H1 (cell line): ENCODE measurements at regions not wholly inside any gene's neighbourhood (a gene's known extent, or its start where the extent isn't known, plus 50 kb on each side); places are given as distances from the start of the nearest gene placed in this dataset.

ENCODE experiments used
- CTCF ChIA-PET: fragments of 300-600 bp; sonication (Branson Sonifier 250); formaldehyde crosslinking; loops from one replicate; lab custom pipeline; 2021; ENCODE audit not compliant: partially characterized antibody; lab: Charles Lee
- POLR2A ChIA-PET: fragments of 300-600 bp; sonication (Branson Sonifier 250); formaldehyde crosslinking; loops from one replicate; lab custom pipeline; 2021; ENCODE audit warnings: inconsistent platforms; ENCODE audit not compliant: partially characterized antibody; lab: Charles Lee
- DNase-seq, 2 experiments: peaks; one replicate each; pipeline versions ENCODE4 v3.0.0 to v3.0.0-alpha.2; 2010 to 2022; ENCODE audit warnings: low spot score in 2 of 2, low read depth in 1 of 2, mixed read lengths in 1 of 2
- FAIRE-seq: peaks from 2 replicates; lab custom pipeline; 2011; peaks lifted over from hg19 to GRCh38; lab: Jason Lieb, UNC
- H2AFZ ChIP-seq: 2 replicates; pipeline ENCODE4 v1.8.1; 2012; ENCODE audit warnings: low read length, inconsistent platforms
- H2AK5ac ChIP-seq: 2 replicates; pipeline ENCODE4 v1.6.1; 2013; ENCODE audit warnings: low read depth, low read length
- H2BK120ac ChIP-seq: replicated peaks from 2 replicates; pipeline ENCODE3; 2013; ENCODE audit warnings: low read depth, low read length, inconsistent platforms
- H2BK12ac ChIP-seq: 2 replicates; pipeline ENCODE4 v1.6.1; 2013; ENCODE audit warnings: low read depth, low read length
- H2BK15ac ChIP-seq: 2 replicates; pipeline ENCODE4 v1.6.1; 2013; ENCODE audit warnings: low read length
- H2BK20ac ChIP-seq: 2 replicates; pipeline ENCODE4 v1.6.1; 2013; ENCODE audit warnings: low read length
- H2BK5ac ChIP-seq: 2 replicates; pipeline ENCODE4 v1.6.1; 2013; ENCODE audit warnings: low read depth, low read length
- H3K14ac ChIP-seq: 2 replicates; pipeline ENCODE4 v1.6.1; 2013; ENCODE audit warnings: inconsistent platforms; ENCODE audit not compliant: insufficient read length
- H3K18ac ChIP-seq: 2 replicates; pipeline ENCODE4 v1.6.1; 2013; ENCODE audit warnings: low read length; ENCODE audit errors: extremely low read depth
- H3K23ac ChIP-seq: 2 replicates; pipeline ENCODE4 v1.6.1; 2013; ENCODE audit warnings: inconsistent platforms; ENCODE audit not compliant: insufficient read length
- H3K23me2 ChIP-seq: 2 replicates; pipeline ENCODE4 v1.6.1; 2013; ENCODE audit warnings: low read depth, low read length
- H3K27ac ChIP-seq: 2 replicates; pipeline ENCODE4 v1.6.1; 2011; ENCODE audit warnings: low read depth, low read length, inconsistent platforms
- H3K27me3 ChIP-seq, 4 experiments: replicated peaks in 1 of 4; 1 replicate in 1 of 4; 2 replicates in 3 of 4; pipeline versions ENCODE4 v1.6.1 to v1.8.1; 2011 to 2013; ENCODE audit warnings: low read length in 3 of 4, mild to moderate bottlenecking in 3 of 4, inconsistent platforms in 2 of 4, mixed read lengths in 2 of 4, moderate library complexity in 1 of 4; ENCODE audit not compliant: control insufficient read depth in 3 of 4, insufficient read depth in 3 of 4; ENCODE audit errors: extremely low read depth in 1 of 4
- H3K36me3 ChIP-seq, 4 experiments: 2 replicates each; pipeline versions ENCODE4 v1.6.1 to v1.8.1; 2011 to 2013; ENCODE audit warnings: mild to moderate bottlenecking in 4 of 4, low read length in 3 of 4, moderate library complexity in 2 of 4, control low read depth in 1 of 4, inconsistent platforms in 1 of 4; ENCODE audit not compliant: insufficient read depth in 4 of 4, control insufficient read depth in 2 of 4
- H3K4ac ChIP-seq: replicated peaks from 2 replicates; pipeline ENCODE3; 2013; ENCODE audit warnings: low read length, low read depth, mixed read lengths, inconsistent platforms; ENCODE audit not compliant: insufficient read length
- H3K4me1 ChIP-seq, 4 experiments: replicated peaks in 1 of 4; 1 replicate in 1 of 4; 2 replicates in 3 of 4; pipeline versions ENCODE4 v1.6.1 to v1.8.1; 2011 to 2013; ENCODE audit warnings: low read length in 3 of 4, inconsistent platforms in 2 of 4, mixed read lengths in 1 of 4; ENCODE audit not compliant: insufficient read depth in 4 of 4, control insufficient read depth in 3 of 4
- H3K4me2 ChIP-seq, 2 experiments: 2 replicates each; pipeline versions ENCODE4 v1.6.1 to v1.8.1; 2011 to 2013; ENCODE audit warnings: low read depth in 2 of 2, low read length in 2 of 2, control low read depth in 1 of 2, inconsistent platforms in 1 of 2, mild to moderate bottlenecking in 1 of 2; ENCODE audit not compliant: insufficient read depth in 1 of 2
- H3K4me3 ChIP-seq, 4 experiments: fragments of 200-600, 300-600 bp in 1 of 4; sonication (generic), shearing (Covaris generic), sonication (Bioruptor Twin) in 1 of 4; 2 replicates each; pipeline versions ENCODE4 v1.5.1 to v1.8.1; 2011 to 2016; ENCODE audit warnings: low read length in 4 of 4, low read depth in 3 of 4, control low read depth in 2 of 4, inconsistent platforms in 2 of 4, mild to moderate bottlenecking in 2 of 4, mixed read lengths in 1 of 4, moderate library complexity in 1 of 4; ENCODE audit not compliant: insufficient read depth in 2 of 4; ENCODE audit errors: extremely low read depth in 1 of 4
- H3K56ac ChIP-seq: replicated peaks from 2 replicates; pipeline ENCODE3; 2013; ENCODE audit warnings: low read depth, mild to moderate bottlenecking, mixed read lengths, low read length, inconsistent platforms; ENCODE audit not compliant: insufficient read length
- H3K79me1 ChIP-seq: 2 replicates; pipeline ENCODE4 v1.6.1; 2013; ENCODE audit warnings: low read depth, low read length, control low read depth
- H3K79me2 ChIP-seq, 2 experiments: 2 replicates each; pipeline versions ENCODE4 v1.6.1 to v1.8.1; 2012 to 2013; ENCODE audit warnings: low read length in 2 of 2, mild to moderate bottlenecking in 2 of 2, inconsistent platforms in 1 of 2; ENCODE audit not compliant: insufficient read depth in 2 of 2, control insufficient read depth in 1 of 2
- H3K9ac ChIP-seq, 4 experiments: replicated peaks in 1 of 4; 1 replicate in 1 of 4; 2 replicates in 3 of 4; pipeline versions ENCODE4 v1.6.1 to v1.8.1; 2011 to 2013; ENCODE audit warnings: low read depth in 3 of 4, low read length in 3 of 4, control low read depth in 2 of 4, mild to moderate bottlenecking in 2 of 4, moderate library complexity in 2 of 4, inconsistent platforms in 1 of 4; ENCODE audit errors: extremely low read depth in 1 of 4
- H3K9me3 ChIP-seq, 2 experiments: 2 replicates each; pipeline versions ENCODE4 v1.6.1 to v1.8.1; 2012 to 2013; ENCODE audit warnings: mild to moderate bottlenecking in 2 of 2, moderate library complexity in 2 of 2, control low read depth in 1 of 2, inconsistent platforms in 1 of 2, low read depth in 1 of 2, low read length in 1 of 2, mixed read lengths in 1 of 2; ENCODE audit not compliant: insufficient read depth in 2 of 2
- H4K20me1 ChIP-seq, 2 experiments: replicated peaks in 1 of 2; 2 replicates each; pipeline versions ENCODE3 to v1.8.1; 2011 to 2013; ENCODE audit warnings: inconsistent platforms in 2 of 2, low read length in 2 of 2, mild to moderate bottlenecking in 1 of 2; ENCODE audit not compliant: insufficient read depth in 2 of 2, control insufficient read depth in 1 of 2
- H4K5ac ChIP-seq: 2 replicates; pipeline ENCODE4 v1.6.1; 2013; ENCODE audit warnings: low read length, low read depth, mixed read lengths, inconsistent platforms; ENCODE audit not compliant: insufficient read length
- H4K8ac ChIP-seq: 2 replicates; pipeline ENCODE4 v1.8.0; 2013; ENCODE audit warnings: mild to moderate bottlenecking, moderate library complexity, low read length, inconsistent platforms; ENCODE audit not compliant: insufficient read depth; ENCODE audit errors: extremely low read depth
- H4K91ac ChIP-seq: replicated peaks from 2 replicates; pipeline ENCODE3; 2013; ENCODE audit warnings: low read length, mixed read lengths, inconsistent platforms; ENCODE audit not compliant: insufficient read length
- BCL11A ChIP-seq, 2 experiments: IDR thresholded peaks; one replicate each; pipeline ENCODE4 v1.6.1; 2011; ENCODE audit warnings: low read depth in 2 of 2, low read length in 2 of 2, mild to moderate bottlenecking in 2 of 2
- CBX8 ChIP-seq: fragments of 300-800, 300-1000 bp; sonication (generic); IDR thresholded peaks from 2 replicates; pipeline ENCODE4 v1.7.1; 2016; ENCODE audit warnings: low read depth, low read length, borderline replicate concordance
- EZH2 ChIP-seq: fragments of 200-600 bp; sonication (generic); IDR thresholded peaks from 2 replicates; pipeline ENCODE4 v1.7.1; 2012; ENCODE audit warnings: low read depth, mild to moderate bottlenecking, moderate library complexity, low read length, inconsistent platforms; ENCODE audit not compliant: severe bottlenecking
- FOSL1 ChIP-seq: IDR thresholded peaks from 2 replicates; pipeline ENCODE4 v1.6.1; 2011; ENCODE audit warnings: mild to moderate bottlenecking, low read depth, low read length, moderate library complexity; ENCODE audit not compliant: insufficient read depth
- MAFK ChIP-seq: IDR thresholded peaks from 2 replicates; pipeline ENCODE4 v1.6.1; 2012; ENCODE audit warnings: low read depth, mild to moderate bottlenecking, improper control_type of control experiment, low read length
- POU5F1 ChIP-seq: IDR thresholded peaks from 2 replicates; pipeline ENCODE4 v1.6.1; 2011; ENCODE audit warnings: low read depth, mild to moderate bottlenecking, low read length, moderate library complexity
- RAD21 ChIP-seq, 2 experiments: IDR thresholded peaks in 1 of 2; conservative IDR thresholded peaks in 1 of 2; 2 replicates each; pipeline ENCODE4 v1.6.1; 2011; ENCODE audit warnings: low read depth in 2 of 2, low read length in 2 of 2, improper control_type of control experiment in 1 of 2, inconsistent platforms in 1 of 2, mild to moderate bottlenecking in 1 of 2, moderate library complexity in 1 of 2
- SP4 ChIP-seq: IDR thresholded peaks from 2 replicates; pipeline ENCODE4 v1.6.1; 2012; ENCODE audit warnings: low read length, inconsistent platforms
- USF2 ChIP-seq: IDR thresholded peaks from 2 replicates; pipeline ENCODE4 v1.6.1; 2011; ENCODE audit warnings: low read length, improper control_type of control experiment
- ZNF274 ChIP-seq: IDR thresholded peaks from 2 replicates; pipeline ENCODE4 v1.7.0; 2012; ENCODE audit warnings: low read length, borderline replicate concordance; ENCODE audit errors: extremely low read depth
- WGBS, 2 experiments: shearing (Covaris generic) in 1 of 2; methylation state at CpG; one replicate each; pipeline versions ENCODE4 v1.1.6 to v1.1.7; 2013 to 2015; ENCODE audit warnings: low lambda C conversion rate in 2 of 2, mixed read lengths in 2 of 2, inconsistent platforms in 1 of 2, low coverage in 1 of 2, missing lambda C conversion rate in 1 of 2; ENCODE audit not compliant: insufficient replicate concordance in 2 of 2, insufficient coverage in 1 of 2, insufficient read length in 1 of 2; ENCODE audit errors: extremely low coverage in 1 of 2, missing lambda C conversion rate in 1 of 2; 5-methylcytosine and 5-hydroxymethylcytosine counted together

- no peak for DNase-seq
- no peak overlapping the region for H2BK5ac ChIP-seq
- no peaks in the 10 kb centered on the region for H3K23me2 ChIP-seq
- no peak overlapping the region for H2BK15ac ChIP-seq
- no peaks in the 10 kb centered on the region for H3K36me3 ChIP-seq
- H3K9me3 ChIP-seq: no peaks in the 10 kb centered on the region
- H4K91ac ChIP-seq: no peak overlapping the region
- no peak overlapping the region for H3K18ac ChIP-seq
- H3K23ac ChIP-seq: no peak overlapping the region
- H3K27me3 ChIP-seq: no peaks in the 10 kb centered on the region
- CTCF ChIA-PET: interaction anchor here (1.0 kb wide), 1 partner anchor 35 kb away, joined by 3 read pairs; no protein-coding TSS in a partner anchor
- H2BK120ac ChIP-seq: no peak overlapping the region
- H2BK20ac ChIP-seq: no peak overlapping the region
- H3K4me2 ChIP-seq: no peak overlapping the region
- no peak overlapping the region for H2AK5ac ChIP-seq
- TF ChIP-seq BCL11A (IDR thresholded peaks at IDR 0.05; ENCODE audit: low read depth in 2 of 2, low read length in 2 of 2) (no peak), ZNF274 (no peak), POU5F1 (no peak), EZH2 (no peak), FOSL1 (no peak), MAFK (no peak), SP4 (no peak), USF2 (no peak), RAD21 (IDR thresholded peaks at IDR 0.05 in 1 of 2, conservative IDR thresholded peaks at IDR 0.05 in 1 of 2; ENCODE audit: low read depth in 2 of 2, low read length in 2 of 2) (no peak), CBX8 (no peak)
- TF ChIP-seq, all 59 proteins: peak for 0
- H4K20me1 ChIP-seq: no peaks in the 10 kb centered on the region
- H2BK12ac ChIP-seq: no peak overlapping the region
- no peaks in the 10 kb centered on the region for H3K79me1 ChIP-seq
- POLR2A ChIA-PET: no interaction called here
- H3K4ac ChIP-seq: no peak overlapping the region
- 100% methylated on average over 2 of the region's 2 CpGs; no CpG with 5 or more reads in 1 of the 2 experiments for WGBS, 2 experiments
- no peak overlapping the region for H3K14ac ChIP-seq
- H2AFZ ChIP-seq: no peak overlapping the region
- no peaks in the 10 kb centered on the region for H3K79me2 ChIP-seq
- H3K4me1 ChIP-seq: no peaks in the 10 kb centered on the region
- no peak overlapping the region for H3K56ac ChIP-seq
- H3K4me3 ChIP-seq: no peak overlapping the region
- H3K9ac ChIP-seq: no peak overlapping the region
- no peak overlapping the region for H3K27ac ChIP-seq
- H4K8ac ChIP-seq: no peak overlapping the region
- FAIRE-seq: no peak
- no peak overlapping the region for H4K5ac ChIP-seq
These were observed 1609.3 kb upstream of the ZEB2 start for GRCh38 chr2:146129231-146129630.
